ELF-1 (cell line): ENCODE measurements at regions not wholly inside any gene's neighbourhood (a gene's known extent, or its start where the extent isn't known, plus 50 kb on each side); places are given as distances from the start of the nearest gene placed in this dataset.
A peak's percentile ranks its signal among the peaks of the same experiment; 100 is the strongest.

Experiments used
- DNase-seq: peaks from one replicate; pipeline ENCODE4 v3.0.0-alpha.2; 2016; ENCODE audit warnings: low read depth, low spot score

- DNase-seq = no peak
Observed at GRCh38 chr21:38658511-38658910, 147.2 kb upstream of the ETS2 start.

- no peak for DNase-seq
Observed at GRCh38 chr21:38659936-38660332, 145.8 kb upstream of the ETS2 start.

GRCh38 chr21:38660333-38661196 lies 145.2 kb upstream of the ETS2 start:
- peak; percentile 24 for DNase-seq

GRCh38 chr21:38661197-38661871 lies 144.4 kb upstream of the ETS2 start:
- DNase-seq = peak; percentile 36

GRCh38 chr21:38661889-38662568 lies 143.7 kb upstream of the ETS2 start:
- no peak for DNase-seq

DNA sequence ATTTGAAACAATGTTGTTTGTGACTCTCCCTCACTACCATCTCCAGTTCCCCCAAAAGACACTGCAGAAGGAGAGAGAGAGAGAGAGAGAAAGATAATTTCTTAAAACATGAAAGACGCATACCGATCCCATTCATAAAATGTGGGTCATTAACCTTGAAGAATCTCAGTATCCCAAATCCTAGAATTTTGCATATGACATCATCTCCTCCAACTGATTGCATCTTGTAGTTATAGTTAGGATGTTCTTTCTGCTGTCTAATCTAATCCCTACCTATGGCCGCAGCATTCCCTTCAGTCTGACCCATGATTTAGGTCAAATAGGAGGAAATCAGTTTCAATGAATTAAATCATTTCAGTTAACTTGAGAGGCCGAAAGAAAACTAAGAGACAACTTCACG lies 142.4 kb upstream of the ETS2 start:
- no peak for DNase-seq

GRCh38 chr21:38664315-38664714 lies 141.4 kb upstream of the ETS2 start:
- DNase-seq = peak; percentile 30

- DNase-seq = no peak
Observed at GRCh38 chr21:38664841-38665240, 140.9 kb upstream of the ETS2 start.

GRCh38 chr21:38667291-38667870 lies 138.3 kb upstream of the ETS2 start:
- DNase-seq = no peak

DNA sequence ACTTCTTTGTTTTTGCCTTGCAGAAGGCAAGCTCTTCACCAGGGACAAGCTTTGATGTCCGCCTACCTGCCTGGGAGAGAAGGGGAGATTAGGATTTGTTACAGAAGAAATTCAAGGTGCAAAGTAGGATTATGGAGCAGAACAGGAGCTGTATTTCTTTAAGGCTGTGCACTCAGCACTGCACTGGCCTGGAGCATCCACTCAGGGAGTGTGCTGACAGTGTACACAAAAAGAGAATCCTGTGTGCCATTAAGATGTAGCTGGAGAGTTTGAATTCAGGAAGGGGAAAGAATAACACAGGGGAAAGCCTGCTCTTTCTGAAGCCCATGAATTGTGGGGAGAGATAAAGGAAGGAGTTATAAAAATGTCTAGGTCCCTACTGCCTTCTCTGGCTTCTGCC lies 137.7 kb upstream of the ETS2 start:
- DNase-seq = no peak

- DNase-seq = no peak
Observed at GRCh38 chr21:38668541-38668940, 137.2 kb upstream of the ETS2 start.

- no peak for DNase-seq
Observed at GRCh38 chr21:38669186-38669585, 136.5 kb upstream of the ETS2 start.

DNA sequence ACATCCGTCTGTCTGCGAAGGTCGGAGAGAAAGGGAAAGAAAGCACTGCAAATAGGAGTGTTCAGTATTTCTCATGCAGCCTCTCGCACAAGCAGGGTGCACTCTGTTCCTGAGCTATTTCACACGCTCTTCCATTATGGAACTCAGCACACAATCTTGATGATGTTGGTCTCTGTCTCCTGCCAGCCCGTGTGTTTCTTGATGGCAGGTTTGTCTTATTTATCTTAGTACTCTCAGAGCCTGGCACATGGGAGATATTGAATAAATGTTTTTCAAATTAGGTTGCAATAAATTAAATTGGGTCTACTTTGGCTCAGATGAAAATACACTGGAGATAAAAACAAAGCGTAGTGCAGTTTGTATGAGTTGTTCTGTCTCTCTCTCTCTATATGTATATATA lies 134.9 kb upstream of the ETS2 start:
- DNase-seq = no peak

DNA sequence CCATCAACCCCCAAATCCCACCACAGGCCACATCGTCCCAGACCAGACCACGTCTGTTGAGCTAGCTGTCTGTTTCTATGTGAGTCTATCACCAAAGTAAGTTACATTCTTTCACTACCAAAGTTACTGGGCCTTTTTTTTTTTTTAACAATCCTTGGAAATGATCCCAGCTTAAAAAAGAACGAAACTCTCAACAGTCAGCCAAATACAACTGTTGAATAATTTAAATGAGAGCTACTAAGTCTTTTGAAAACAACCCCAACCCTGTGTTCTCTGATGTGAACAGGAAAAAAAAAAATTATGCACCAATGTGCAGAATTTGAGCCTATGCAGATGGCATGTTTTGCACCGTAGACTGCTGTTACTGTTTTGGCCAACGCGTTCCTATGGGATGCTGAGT lies 134.0 kb upstream of the ETS2 start:
- DNase-seq = no peak

DNA sequence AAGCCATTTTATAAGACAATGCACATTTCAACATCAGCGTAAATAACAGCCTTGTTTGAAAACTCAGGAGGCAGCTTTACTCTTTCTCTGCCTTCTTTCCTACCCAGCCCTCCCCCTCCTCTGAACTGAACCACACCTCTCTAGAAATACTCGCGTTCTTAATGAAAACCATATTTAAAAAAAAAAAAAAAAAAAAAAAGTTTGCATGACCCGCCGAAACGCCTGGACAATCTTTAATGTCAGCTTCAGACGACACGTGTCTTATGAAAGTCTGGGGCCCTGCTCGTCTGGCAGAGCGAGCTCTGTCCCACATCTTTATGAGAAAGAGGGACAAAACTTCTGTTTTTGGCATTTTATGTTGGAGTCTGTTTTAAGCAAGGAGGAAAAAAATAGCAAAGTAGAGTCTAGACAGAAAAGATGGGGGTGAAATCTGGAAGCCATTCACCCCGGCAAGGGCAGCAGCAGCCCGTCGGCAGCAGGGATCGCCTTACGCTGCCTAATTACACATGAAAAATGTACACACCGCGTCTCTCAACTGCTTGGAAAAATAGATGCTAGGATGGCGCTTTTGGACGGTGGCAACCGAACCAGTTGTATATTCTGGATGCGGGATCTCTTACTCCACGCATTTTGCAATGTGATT lies 130.4 kb upstream of the ETS2 start:
- DNase-seq = no peak

DNA sequence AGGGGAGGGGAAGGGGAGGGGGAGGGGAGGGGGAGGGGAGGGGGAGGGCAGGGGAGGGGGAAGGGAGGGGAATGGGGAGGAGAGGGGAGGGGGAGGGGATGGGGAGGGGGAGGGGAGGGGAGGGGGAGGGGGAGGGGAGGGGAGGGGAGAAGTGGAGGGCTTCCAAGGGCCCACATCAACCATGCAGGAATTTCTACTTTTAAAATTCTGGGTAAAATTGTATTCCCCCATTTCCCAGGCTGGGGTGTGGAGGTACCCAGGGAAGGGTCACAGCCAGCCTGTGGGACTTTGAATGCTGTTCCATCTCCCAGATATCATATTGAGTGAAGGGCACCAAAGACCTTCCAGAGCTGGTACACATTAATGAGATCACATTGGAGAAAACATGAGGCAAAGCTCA lies 126.9 kb upstream of the ETS2 start:
- DNase-seq = no peak

- DNase-seq = no peak
Observed at GRCh38 chr21:38679534-38679933, 126.2 kb upstream of the ETS2 start.

DNA sequence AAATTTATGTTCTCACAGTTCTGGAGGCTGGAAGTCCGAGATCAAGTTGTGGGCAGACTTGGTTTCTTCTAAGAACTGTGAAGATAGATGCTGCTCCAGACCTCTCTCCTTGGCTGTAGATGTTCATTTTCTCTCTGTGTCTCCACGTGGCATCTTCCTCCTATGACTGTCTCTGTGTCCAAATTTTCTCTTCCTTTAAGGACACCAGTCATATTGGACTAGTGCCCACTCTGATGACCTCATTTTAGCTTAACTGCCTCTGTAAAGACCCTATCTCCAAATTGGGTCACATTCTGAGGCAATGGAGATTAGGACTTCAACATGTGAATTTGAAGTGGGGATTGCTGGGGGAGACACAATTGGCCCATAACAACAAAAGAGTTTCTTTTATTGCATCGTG lies 125.3 kb upstream of the ETS2 start:
- no peak for DNase-seq

DNA sequence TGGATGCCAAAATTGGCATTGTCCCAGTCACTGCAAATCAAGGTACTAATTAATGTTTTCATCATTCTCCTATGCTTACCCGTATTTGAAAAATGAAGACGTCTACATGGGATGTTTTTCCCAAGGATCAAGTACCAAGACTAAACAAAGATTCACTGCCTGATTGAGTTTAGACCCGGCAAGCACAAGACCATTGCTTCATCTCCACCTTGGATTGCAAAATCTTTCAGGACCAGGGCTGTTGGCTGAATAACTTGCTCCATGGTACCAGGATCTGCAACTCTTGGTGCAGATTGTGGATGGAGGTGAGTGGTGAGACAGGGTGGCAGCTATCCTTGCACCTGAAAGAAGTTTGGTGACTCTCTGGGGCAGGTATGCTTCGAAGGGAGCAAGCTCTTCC lies 122.5 kb upstream of the ETS2 start:
- no peak for DNase-seq

DNA sequence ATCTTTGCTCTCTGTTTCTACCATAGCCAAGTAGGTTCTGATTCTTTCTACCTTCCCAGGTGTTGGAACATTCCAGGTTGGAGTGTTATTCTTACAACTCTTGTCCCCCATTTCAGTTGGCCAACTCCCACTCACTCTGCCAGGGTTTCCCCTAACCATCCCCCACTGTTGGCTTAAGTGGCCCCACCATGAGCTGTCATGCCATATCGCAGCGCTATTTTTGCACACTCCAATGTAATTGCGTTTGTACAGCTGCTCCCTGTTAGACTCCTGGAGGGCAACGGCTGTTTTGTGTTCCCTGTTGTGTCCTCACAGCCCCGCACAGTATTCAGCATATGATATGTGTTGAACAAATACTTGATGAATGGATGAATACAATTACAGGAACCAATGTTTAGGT lies 117.7 kb upstream of the ETS2 start:
- DNase-seq = no peak

- no peak for DNase-seq
Observed at GRCh38 chr21:38691631-38692030, 114.1 kb upstream of the ETS2 start.

- no peak for DNase-seq
Observed at GRCh38 chr21:38696579-38696978, 109.2 kb upstream of the ETS2 start.
